BJ (cell line): ENCODE measurements at regions not wholly inside any gene's neighbourhood (a gene's known extent, or its start where the extent isn't known, plus 50 kb on each side); places are given as distances from the start of the nearest gene placed in this dataset.

Experiments
- CTCF ChIA-PET: fragments of 350-600 bp; formaldehyde crosslinking; extraction: SDS; loops from one replicate; lab custom pipeline; 2021; ENCODE audit warnings: antibody characterized with exemption, inconsistent platforms; lab: Yijun Ruan, JAX
- POLR2A ChIA-PET: fragments of 300-600 bp; sonication (Branson Sonifier 250); formaldehyde crosslinking; extraction: SDS; loops from one replicate; lab custom pipeline; 2021; ENCODE audit warnings: antibody characterized with exemption; lab: Charles Lee
- DNase-seq: peaks from one replicate; pipeline ENCODE4 v3.0.0-alpha.2; 2011; ENCODE audit warnings: low read depth
- H3K27me3 ChIP-seq: 2 replicates; pipeline ENCODE4 v1.6.0; 2011; ENCODE audit warnings: low read length; ENCODE audit not compliant: control insufficient read depth, insufficient read depth
- H3K36me3 ChIP-seq: 2 replicates; pipeline ENCODE4 v1.5.1; 2011; ENCODE audit warnings: low read length; ENCODE audit not compliant: control insufficient read depth, insufficient read depth
- H3K4me3 ChIP-seq: 2 replicates; pipeline ENCODE4 v1.5.1; 2011; ENCODE audit warnings: low read depth, mild to moderate bottlenecking, control low read depth, low read length
- TF ChIP-seq, protein P1 (sequence below): IDR thresholded peaks from 2 replicates; pipeline ENCODE4 v1.5.1; 2011; ENCODE audit warnings: low read depth, mild to moderate bottlenecking, control low read depth, inconsistent platforms, low read length, moderate library complexity; ENCODE audit not compliant: insufficient read depth

- DNase-seq, result no peak
- Histone ChIP-seq H3K27me3 (no peaks in the 10 kb centered on the region), H3K4me3 (no peak overlapping the region), H3K36me3 (no peaks in the 10 kb centered on the region)
- TF ChIP-seq, protein P1, sequence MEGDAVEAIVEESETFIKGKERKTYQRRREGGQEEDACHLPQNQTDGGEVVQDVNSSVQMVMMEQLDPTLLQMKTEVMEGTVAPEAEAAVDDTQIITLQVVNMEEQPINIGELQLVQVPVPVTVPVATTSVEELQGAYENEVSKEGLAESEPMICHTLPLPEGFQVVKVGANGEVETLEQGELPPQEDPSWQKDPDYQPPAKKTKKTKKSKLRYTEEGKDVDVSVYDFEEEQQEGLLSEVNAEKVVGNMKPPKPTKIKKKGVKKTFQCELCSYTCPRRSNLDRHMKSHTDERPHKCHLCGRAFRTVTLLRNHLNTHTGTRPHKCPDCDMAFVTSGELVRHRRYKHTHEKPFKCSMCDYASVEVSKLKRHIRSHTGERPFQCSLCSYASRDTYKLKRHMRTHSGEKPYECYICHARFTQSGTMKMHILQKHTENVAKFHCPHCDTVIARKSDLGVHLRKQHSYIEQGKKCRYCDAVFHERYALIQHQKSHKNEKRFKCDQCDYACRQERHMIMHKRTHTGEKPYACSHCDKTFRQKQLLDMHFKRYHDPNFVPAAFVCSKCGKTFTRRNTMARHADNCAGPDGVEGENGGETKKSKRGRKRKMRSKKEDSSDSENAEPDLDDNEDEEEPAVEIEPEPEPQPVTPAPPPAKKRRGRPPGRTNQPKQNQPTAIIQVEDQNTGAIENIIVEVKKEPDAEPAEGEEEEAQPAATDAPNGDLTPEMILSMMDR, result no peak
- ChIA-PET CTCF (no interaction called here), POLR2A (no interaction called here)
Observed at GRCh38 chr10:108633046-108633445, 1290.3 kb downstream of the XPNPEP1 start.

- H3K4me3 ChIP-seq, result no peak overlapping the region
- TF ChIP-seq, protein P1, result no peak
- no peaks in the 10 kb centered on the region for H3K36me3 ChIP-seq
- no peaks in the 10 kb centered on the region for H3K27me3 ChIP-seq
- CTCF ChIA-PET, result no interaction called here
- POLR2A ChIA-PET, result no interaction called here
- no peak for DNase-seq
Observed at GRCh38 chr10:108632144-108632543, 1291.2 kb downstream of the XPNPEP1 start.

DNA sequence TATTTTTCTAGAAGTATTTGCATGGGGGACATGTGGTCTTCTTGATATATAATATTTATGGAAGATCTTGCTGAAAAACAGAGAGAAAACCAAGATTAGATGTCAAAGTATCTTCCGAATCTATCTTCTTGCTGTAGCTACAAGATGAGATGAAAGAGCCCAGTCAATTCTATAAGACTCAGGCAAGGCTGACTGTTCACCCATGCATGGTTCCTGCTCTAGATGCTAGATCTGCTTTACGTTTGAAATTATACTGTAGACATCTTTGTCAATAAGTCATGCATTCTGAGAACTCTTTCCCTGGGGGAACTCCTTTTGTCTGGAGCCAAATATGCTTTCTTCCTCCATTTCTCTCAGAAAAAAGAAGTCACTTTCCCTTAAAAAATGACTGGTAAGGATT lies 1292.0 kb downstream of the XPNPEP1 start:
- H3K4me3 ChIP-seq, result no peak overlapping the region
- H3K36me3 ChIP-seq, result no peaks in the 10 kb centered on the region
- no peak for DNase-seq
- ChIA-PET POLR2A (no interaction called here), CTCF (no interaction called here)
- no peaks in the 10 kb centered on the region for H3K27me3 ChIP-seq
- TF ChIP-seq, protein P1, result no peak

DNA sequence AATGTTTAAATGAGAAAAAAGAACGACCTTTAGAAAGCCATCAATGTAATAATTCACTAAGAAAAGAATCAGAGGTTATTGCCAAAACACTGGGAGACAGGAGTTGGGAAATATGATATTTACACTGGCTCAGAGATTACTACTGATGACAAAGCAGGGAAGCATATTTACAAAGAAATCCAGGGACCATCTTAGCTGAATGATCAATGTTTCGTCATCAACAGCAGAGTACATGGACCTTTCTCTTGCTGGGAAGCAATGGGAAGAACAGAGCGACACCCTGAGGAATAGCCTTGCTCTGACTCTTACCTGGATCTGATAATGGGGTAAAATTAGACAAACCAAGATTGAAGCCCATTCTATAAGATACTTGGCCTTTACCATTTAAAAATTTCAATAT lies 1293.5 kb downstream of the XPNPEP1 start:
- no peak for DNase-seq
- Histone ChIP-seq H3K4me3 (no peak overlapping the region), H3K27me3 (no peaks in the 10 kb centered on the region), H3K36me3 (no peaks in the 10 kb centered on the region)
- TF ChIP-seq, protein P1, result no peak
- CTCF ChIA-PET, result no interaction called here
- POLR2A ChIA-PET, result no interaction called here

DNA sequence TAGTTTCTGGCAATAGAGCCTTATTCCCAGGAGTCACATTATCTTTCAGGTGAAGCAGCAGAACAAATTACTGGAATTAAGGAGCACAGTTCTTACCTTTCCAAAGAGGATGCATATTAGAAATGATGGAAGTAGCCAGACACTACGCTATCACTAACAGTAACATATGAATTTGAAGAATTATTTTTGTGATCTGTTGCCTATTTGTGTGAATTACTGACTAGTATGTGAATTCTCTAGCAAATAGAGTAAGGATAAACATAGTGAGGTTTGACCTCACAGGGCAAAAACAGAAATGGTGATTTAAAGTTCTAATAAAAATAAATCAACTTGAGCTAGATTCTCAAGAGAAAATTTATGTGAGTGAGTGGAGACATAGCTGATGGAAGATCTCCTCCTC lies 1299.3 kb downstream of the XPNPEP1 start:
- POLR2A ChIA-PET, result no interaction called here
- CTCF ChIA-PET, result no interaction called here

More for the DNA sequence above, 1299.3 kb downstream of the XPNPEP1 start:
- no peaks in the 10 kb centered on the region for H3K36me3 ChIP-seq
- no peak overlapping the region for H3K4me3 ChIP-seq
- no peak for DNase-seq
- TF ChIP-seq, protein P1, result no peak
- H3K27me3 ChIP-seq, result no peaks in the 10 kb centered on the region
